Endodermal cell (in vitro differentiated cells): ENCODE measurements at regions not wholly inside any gene's neighbourhood (a gene's known extent, or its start where the extent isn't known, plus 50 kb on each side); places are given as distances from the start of the nearest gene placed in this dataset.
A peak's percentile ranks its signal among the peaks of the same experiment; 100 is the strongest.

Experiments
- DNase-seq: peaks from one replicate; pipeline ENCODE4 v3.0.0-alpha.2; 2017
- H3K27ac ChIP-seq: 2 replicates; pipeline ENCODE4 v1.5.1; 2013; ENCODE audit warnings: mild to moderate bottlenecking, low read depth, low read length, moderate library complexity
- H3K27me3 ChIP-seq: 2 replicates; pipeline ENCODE4 v1.6.1; 2013; ENCODE audit warnings: mild to moderate bottlenecking, low read length, moderate library complexity; ENCODE audit not compliant: insufficient read depth, control insufficient read depth, poor library complexity, severe bottlenecking
- H3K36me3 ChIP-seq: 2 replicates; pipeline ENCODE4 v1.7.0; 2013; ENCODE audit warnings: mild to moderate bottlenecking, low read length, moderate library complexity; ENCODE audit not compliant: control insufficient read depth, insufficient read depth
- H3K4me1 ChIP-seq: one replicate; pipeline ENCODE4 v1.7.0; 2013; ENCODE audit warnings: low read length; ENCODE audit not compliant: control insufficient read depth, insufficient read depth
- H3K4me3 ChIP-seq: 2 replicates; pipeline ENCODE4 v1.5.1; 2013; ENCODE audit warnings: mild to moderate bottlenecking, low read length, moderate library complexity
- H3K9ac ChIP-seq: 2 replicates; pipeline ENCODE4 v1.6.1; 2013; ENCODE audit warnings: mild to moderate bottlenecking, low read length, moderate library complexity; ENCODE audit not compliant: poor library complexity, severe bottlenecking; ENCODE audit errors: extremely low read depth
- H3K9me3 ChIP-seq: 2 replicates; pipeline ENCODE4 v1.6.1; 2013; ENCODE audit warnings: mild to moderate bottlenecking, low read length, moderate library complexity; ENCODE audit not compliant: control insufficient read depth
- H3K27ac Mint-ChIP-seq: 2 replicates; pipeline ENCODE4 v1.8.0; 2020; ENCODE audit warnings: mixed read lengths
- H3K27me3 Mint-ChIP-seq: 2 replicates; pipeline ENCODE4 v1.8.0; 2021; ENCODE audit warnings: mild to moderate bottlenecking, mixed read lengths; ENCODE audit not compliant: insufficient read depth
- H3K36me3 Mint-ChIP-seq: 2 replicates; pipeline ENCODE4 v1.8.0; 2020; ENCODE audit warnings: low read depth, mixed read lengths
- H3K4me1 Mint-ChIP-seq: 2 replicates; pipeline ENCODE4 v1.8.0; 2020; ENCODE audit warnings: mixed read lengths
- H3K4me3 Mint-ChIP-seq: 2 replicates; pipeline ENCODE4 v1.8.0; 2020; ENCODE audit warnings: mild to moderate bottlenecking, moderate library complexity, mixed read lengths
- H3K9me3 Mint-ChIP-seq: 2 replicates; pipeline ENCODE4 v1.8.0; 2020; ENCODE audit warnings: mild to moderate bottlenecking, mixed read lengths
- WGBS, 2 experiments: methylation state at CpG; one replicate each; pipeline versions ENCODE4 v1.1.5 to v1.1.7; 2013; ENCODE audit warnings: missing lambda C conversion rate in 2 of 2, mixed read lengths in 1 of 2; ENCODE audit not compliant: insufficient coverage in 1 of 2, insufficient read length in 1 of 2; 5-methylcytosine and 5-hydroxymethylcytosine counted together
- TF ChIP-seq, protein P1 (sequence below): fragments of 200-600 bp; sonication (generic); conservative IDR thresholded peaks from 2 replicates; pipeline ENCODE4 v1.5.0; 2021; ENCODE audit warnings: antibody characterized with exemption, mild to moderate bottlenecking

DNA sequence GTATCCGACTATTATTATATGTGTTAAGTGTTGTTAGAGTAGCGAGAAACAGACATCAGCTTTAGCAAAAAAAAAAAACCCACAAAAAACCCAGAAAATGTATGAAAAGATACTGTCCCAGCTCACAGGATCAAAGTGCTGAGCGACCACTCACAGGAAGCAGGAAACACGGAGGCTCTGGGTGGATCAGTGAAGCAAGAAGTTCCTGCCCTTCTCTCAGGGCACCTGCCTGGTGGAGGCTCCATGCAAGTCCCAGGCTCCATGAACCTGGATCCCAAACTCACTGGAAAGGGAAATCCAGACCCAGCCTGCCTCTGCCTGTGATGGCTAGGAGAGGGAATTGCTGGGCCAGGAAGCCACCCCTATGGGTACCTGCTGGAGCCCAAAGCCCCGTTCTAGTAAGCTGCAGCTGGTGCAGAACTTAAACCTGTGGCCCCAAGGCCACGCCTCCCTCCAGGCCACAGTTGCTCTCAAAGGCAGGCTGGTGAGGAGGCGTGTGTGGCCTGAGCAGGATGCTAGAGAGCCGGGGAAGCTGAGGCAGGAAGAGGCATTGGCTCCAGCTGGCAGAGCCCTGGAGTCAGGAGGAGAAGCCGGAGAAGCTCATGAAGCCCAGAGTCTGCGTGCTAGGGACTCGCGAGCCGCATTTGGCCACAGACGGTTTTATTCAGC lies 63.5 kb upstream of the TAF1B start:
- no peak overlapping the region for H3K27ac ChIP-seq
- no peaks in the 10 kb centered on the region for H3K36me3 ChIP-seq
- no peaks in the 10 kb centered on the region for H3K27me3 ChIP-seq
- H3K4me3 ChIP-seq: no peak overlapping the region
- WGBS, 2 experiments: 90 to 92% methylated on average over 13 to 14 of the region's 14 CpGs
- Mint-ChIP-seq H3K4me1 (peaks cover 6% of the 10 kb centered on the region), H3K27ac (no peak overlapping the region), H3K36me3 (no peaks in the 10 kb centered on the region), H3K27me3 (no peaks in the 10 kb centered on the region), H3K4me3 (no peak overlapping the region), H3K9me3 (no peaks in the 10 kb centered on the region)
- no peaks in the 10 kb centered on the region for H3K9me3 ChIP-seq
- no peak overlapping the region for H3K9ac ChIP-seq
- peak; percentile 48 for DNase-seq
- TF ChIP-seq, protein P1, sequence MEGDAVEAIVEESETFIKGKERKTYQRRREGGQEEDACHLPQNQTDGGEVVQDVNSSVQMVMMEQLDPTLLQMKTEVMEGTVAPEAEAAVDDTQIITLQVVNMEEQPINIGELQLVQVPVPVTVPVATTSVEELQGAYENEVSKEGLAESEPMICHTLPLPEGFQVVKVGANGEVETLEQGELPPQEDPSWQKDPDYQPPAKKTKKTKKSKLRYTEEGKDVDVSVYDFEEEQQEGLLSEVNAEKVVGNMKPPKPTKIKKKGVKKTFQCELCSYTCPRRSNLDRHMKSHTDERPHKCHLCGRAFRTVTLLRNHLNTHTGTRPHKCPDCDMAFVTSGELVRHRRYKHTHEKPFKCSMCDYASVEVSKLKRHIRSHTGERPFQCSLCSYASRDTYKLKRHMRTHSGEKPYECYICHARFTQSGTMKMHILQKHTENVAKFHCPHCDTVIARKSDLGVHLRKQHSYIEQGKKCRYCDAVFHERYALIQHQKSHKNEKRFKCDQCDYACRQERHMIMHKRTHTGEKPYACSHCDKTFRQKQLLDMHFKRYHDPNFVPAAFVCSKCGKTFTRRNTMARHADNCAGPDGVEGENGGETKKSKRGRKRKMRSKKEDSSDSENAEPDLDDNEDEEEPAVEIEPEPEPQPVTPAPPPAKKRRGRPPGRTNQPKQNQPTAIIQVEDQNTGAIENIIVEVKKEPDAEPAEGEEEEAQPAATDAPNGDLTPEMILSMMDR: no peak
- no peaks in the 10 kb centered on the region for H3K4me1 ChIP-seq

DNA sequence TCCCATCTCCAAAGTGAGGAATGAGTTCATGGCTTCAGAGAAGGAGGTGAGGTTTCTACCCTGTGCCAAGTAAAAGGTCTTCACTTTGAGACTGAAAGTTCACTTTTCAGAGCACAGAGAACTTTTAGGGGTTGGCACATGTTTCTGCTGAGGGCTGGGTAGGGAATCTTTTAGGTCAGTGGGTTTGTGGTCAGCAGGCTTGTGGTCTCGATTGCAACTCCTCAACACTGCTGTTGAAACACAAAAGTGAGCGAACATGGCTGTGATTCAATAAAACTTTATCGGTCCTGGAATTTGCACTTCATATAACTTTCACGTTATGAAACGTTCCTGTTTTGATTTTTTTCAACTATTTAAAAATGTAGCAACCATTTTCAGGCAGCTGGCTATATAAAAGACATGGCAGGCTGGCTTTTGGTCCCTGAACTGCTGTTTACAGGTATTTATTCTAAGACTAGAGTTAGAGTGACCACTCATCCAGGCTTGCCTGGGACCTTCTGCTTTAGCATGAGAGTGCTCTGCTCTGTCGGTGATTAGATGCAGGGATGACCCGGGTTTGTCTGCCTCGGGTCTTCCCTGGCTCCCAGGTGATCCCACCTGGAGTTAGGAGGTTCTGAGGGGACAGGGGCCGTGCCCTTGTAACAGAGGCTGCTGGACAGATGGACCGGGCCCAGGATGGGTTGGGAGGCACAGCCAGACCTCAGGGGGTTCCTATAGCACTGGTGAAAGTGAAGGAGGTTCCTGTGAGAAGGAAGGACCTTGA lies 62.7 kb upstream of the TAF1B start:
- H3K9ac ChIP-seq: no peak overlapping the region
- 92 to 100% methylated on average over 6 to 10 of the region's 10 CpGs for WGBS, 2 experiments
- Mint-ChIP-seq H3K27ac (no peak overlapping the region), H3K4me1 (peaks cover 6% of the 10 kb centered on the region), H3K9me3 (no peaks in the 10 kb centered on the region), H3K27me3 (no peaks in the 10 kb centered on the region), H3K4me3 (no peak overlapping the region), H3K36me3 (no peaks in the 10 kb centered on the region)
- no peaks in the 10 kb centered on the region for H3K36me3 ChIP-seq
- no peaks in the 10 kb centered on the region for H3K4me1 ChIP-seq
- no peak overlapping the region for H3K27ac ChIP-seq
- no peaks in the 10 kb centered on the region for H3K27me3 ChIP-seq
- H3K9me3 ChIP-seq: no peaks in the 10 kb centered on the region
- DNase-seq: no peak
- TF ChIP-seq, protein P1: no peak
- no peak overlapping the region for H3K4me3 ChIP-seq

DNA sequence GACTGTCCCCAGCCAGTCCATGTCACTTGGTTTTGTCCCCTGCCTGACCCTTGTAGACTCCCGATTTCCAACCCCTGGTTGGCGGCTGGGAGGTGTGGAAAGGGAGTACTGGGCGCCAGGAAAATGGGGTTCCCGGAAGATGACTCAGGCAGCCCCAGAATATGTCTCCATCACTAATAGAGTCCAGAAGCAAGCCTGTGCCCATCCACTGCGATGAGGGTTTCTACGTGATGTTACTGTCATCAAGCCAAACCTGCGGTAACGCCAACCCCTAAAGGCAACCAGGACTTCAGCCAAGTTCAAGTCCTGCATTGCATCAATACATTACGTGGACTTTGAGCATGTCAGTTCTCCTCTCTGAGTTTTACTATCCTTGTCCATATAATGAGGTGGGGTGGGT lies 62.0 kb upstream of the TAF1B start:
- no peak overlapping the region for H3K4me3 Mint-ChIP-seq
- no peaks in the 10 kb centered on the region for H3K36me3 Mint-ChIP-seq
- WGBS, 2 experiments: 83 to 94% methylated on average over 3 to 9 of the region's 9 CpGs
- DNase-seq: no peak
- Histone ChIP-seq H3K36me3 (no peaks in the 10 kb centered on the region), H3K27me3 (no peaks in the 10 kb centered on the region), H3K9ac (no peak overlapping the region), H3K9me3 (no peaks in the 10 kb centered on the region), H3K4me3 (no peak overlapping the region), H3K4me1 (no peaks in the 10 kb centered on the region), H3K27ac (no peak overlapping the region)
- H3K9me3 Mint-ChIP-seq: no peaks in the 10 kb centered on the region
- H3K27me3 Mint-ChIP-seq: no peaks in the 10 kb centered on the region
- H3K27ac Mint-ChIP-seq: no peak overlapping the region
- peaks cover 6% of the 10 kb centered on the region for H3K4me1 Mint-ChIP-seq
- TF ChIP-seq, protein P1: no peak
